ENCODE measurements at regions not wholly inside any gene's neighbourhood (a gene's known extent, or its start where the extent isn't known, plus 50 kb on each side); places are given as distances from the start of the nearest gene placed in this dataset.

DNA sequence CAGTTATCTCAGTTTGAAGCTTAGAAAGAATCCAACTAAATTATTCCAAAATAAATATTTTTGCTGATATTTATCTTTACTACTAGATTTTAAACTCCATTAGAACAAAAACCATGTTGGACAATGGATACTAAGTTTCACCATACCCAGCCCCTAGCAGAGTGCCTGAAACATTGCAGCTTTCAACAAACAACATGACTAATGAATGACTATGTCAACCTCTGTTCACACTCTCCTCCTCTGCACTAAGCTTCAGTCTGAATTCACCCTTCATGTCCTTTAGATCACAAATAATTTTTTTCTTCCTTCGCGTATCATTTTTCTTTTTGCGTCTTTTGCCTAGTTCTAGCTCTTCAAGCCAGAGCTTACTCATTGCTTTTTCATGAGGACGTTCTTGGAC, 315.2 kb downstream of the PCDH10 start:
- TF ChIP-seq ZFP3 (tag by site-specific recombination; IDR thresholded peaks at IDR 0.05; ENCODE audit: low read depth) (no peak), ZNF830 (tag by site-specific recombination; IDR thresholded peaks at IDR 0.05; ENCODE audit: low read depth) (no peak), ZNF776 (tag by site-specific recombination; IDR thresholded peaks at IDR 0.05; ENCODE audit: borderline replicate concordance) (no peak), PRDM2 (tag by site-specific recombination; IDR thresholded peaks at IDR 0.05; ENCODE audit: borderline replicate concordance) (no peak)
- TF ChIP-seq, protein P1, sequence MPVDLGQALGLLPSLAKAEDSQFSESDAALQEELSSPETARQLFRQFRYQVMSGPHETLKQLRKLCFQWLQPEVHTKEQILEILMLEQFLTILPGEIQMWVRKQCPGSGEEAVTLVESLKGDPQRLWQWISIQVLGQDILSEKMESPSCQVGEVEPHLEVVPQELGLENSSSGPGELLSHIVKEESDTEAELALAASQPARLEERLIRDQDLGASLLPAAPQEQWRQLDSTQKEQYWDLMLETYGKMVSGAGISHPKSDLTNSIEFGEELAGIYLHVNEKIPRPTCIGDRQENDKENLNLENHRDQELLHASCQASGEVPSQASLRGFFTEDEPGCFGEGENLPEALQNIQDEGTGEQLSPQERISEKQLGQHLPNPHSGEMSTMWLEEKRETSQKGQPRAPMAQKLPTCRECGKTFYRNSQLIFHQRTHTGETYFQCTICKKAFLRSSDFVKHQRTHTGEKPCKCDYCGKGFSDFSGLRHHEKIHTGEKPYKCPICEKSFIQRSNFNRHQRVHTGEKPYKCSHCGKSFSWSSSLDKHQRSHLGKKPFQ (tag by site-specific recombination; IDR thresholded peaks at IDR 0.05) = no peak
- CTCF ChIA-PET = interaction anchor here (0.6 kb wide), 1 partner anchor 84 kb away, joined by 3 read pairs; no protein-coding TSS in a partner anchor
- no peaks in the 10 kb centered on the region for H3K9me3 ChIP-seq (ENCODE audit: control insufficient read depth, insufficient read depth, low read depth, low read length)
- no peaks in the 10 kb centered on the region for H3K4me1 ChIP-seq (ENCODE audit: control insufficient read depth, insufficient read depth, low read length)
- POLR2A ChIA-PET = no interaction called here
- no peak overlapping the region for H3K4me3 ChIP-seq (ENCODE audit: low read depth, low read length)
- no peaks in the 10 kb centered on the region for H3K36me3 ChIP-seq (ENCODE audit: control insufficient read depth in 2 of 2, insufficient read depth in 1 of 2, low read length in 2 of 2)
- no peak overlapping the region for H3K27ac ChIP-seq (ENCODE audit: extremely low read depth, low read depth, low read length)

- Histone ChIP-seq H3K9me3 (ENCODE audit: control insufficient read depth, insufficient read depth, low read depth, low read length) (no peaks in the 10 kb centered on the region), H3K27ac (ENCODE audit: extremely low read depth, low read depth, low read length) (no peak overlapping the region), H3K4me3 (ENCODE audit: low read depth, low read length) (no peak overlapping the region), H3K36me3 (ENCODE audit: control insufficient read depth in 2 of 2, insufficient read depth in 1 of 2, low read length in 2 of 2) (no peaks in the 10 kb centered on the region), H3K4me1 (ENCODE audit: control insufficient read depth, insufficient read depth, low read length) (no peaks in the 10 kb centered on the region)
- TF ChIP-seq ZNF785 (tag by site-specific recombination; IDR thresholded peaks at IDR 0.05) = no peak
- no peak for TF ChIP-seq HIC1 (tag by site-specific recombination; IDR thresholded peaks at IDR 0.05)
- CTCF ChIA-PET = no interaction called here
- POLR2A ChIA-PET = no interaction called here
Measured at GRCh38 chr4:133452678-133453077, 303.6 kb downstream of the PCDH10 start.

- CTCF ChIA-PET = no interaction called here
- POLR2A ChIA-PET = no interaction called here
- TF ChIP-seq, protein P2, sequence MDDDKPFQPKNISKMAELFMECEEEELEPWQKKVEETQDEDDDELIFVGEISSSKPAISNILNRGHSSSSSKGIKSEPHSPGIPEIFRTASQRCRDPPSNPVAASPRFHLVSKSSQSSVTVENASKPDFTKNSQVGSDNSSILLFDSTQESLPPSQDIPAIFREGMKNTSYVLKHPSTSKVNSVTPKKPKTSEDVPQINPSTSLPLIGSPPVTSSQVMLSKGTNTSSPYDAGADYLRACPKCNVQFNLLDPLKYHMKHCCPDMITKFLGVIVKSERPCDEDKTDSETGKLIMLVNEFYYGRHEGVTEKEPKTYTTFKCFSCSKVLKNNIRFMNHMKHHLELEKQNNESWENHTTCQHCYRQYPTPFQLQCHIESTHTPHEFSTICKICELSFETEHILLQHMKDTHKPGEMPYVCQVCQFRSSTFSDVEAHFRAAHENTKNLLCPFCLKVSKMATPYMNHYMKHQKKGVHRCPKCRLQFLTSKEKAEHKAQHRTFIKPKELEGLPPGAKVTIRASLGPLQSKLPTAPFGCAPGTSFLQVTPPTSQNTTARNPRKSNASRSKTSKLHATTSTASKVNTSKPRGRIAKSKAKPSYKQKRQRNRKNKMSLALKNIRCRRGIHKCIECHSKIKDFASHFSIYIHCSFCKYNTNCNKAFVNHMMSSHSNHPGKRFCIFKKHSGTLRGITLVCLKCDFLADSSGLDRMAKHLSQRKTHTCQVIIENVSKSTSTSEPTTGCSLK (tag by site-specific recombination; IDR thresholded peaks at IDR 0.05) = no peak
- TF ChIP-seq ZNF548 (tag by site-specific recombination; IDR thresholded peaks at IDR 0.05) (no peak), ZNF624 (tag by site-specific recombination; IDR thresholded peaks at IDR 0.05) (no peak), RBAK (tag by site-specific recombination; IDR thresholded peaks at IDR 0.05) (no peak), IKZF3 (tag by site-specific recombination; IDR thresholded peaks at IDR 0.05) (no peak), ZNF248 (tag by site-specific recombination; IDR thresholded peaks at IDR 0.05) (no peak), ZFP3 (tag by site-specific recombination; IDR thresholded peaks at IDR 0.05; ENCODE audit: low read depth) (no peak), ZNF223 (tag by site-specific recombination; IDR thresholded peaks at IDR 0.05) (no peak), WT1 (tag by site-specific recombination; IDR thresholded peaks at IDR 0.05) (no peak), SCRT2 (tag by site-specific recombination; IDR thresholded peaks at IDR 0.05) (no peak), ZNF473 (tag by site-specific recombination; IDR thresholded peaks at IDR 0.05) (no peak)
- TF ChIP-seq, protein P3, sequence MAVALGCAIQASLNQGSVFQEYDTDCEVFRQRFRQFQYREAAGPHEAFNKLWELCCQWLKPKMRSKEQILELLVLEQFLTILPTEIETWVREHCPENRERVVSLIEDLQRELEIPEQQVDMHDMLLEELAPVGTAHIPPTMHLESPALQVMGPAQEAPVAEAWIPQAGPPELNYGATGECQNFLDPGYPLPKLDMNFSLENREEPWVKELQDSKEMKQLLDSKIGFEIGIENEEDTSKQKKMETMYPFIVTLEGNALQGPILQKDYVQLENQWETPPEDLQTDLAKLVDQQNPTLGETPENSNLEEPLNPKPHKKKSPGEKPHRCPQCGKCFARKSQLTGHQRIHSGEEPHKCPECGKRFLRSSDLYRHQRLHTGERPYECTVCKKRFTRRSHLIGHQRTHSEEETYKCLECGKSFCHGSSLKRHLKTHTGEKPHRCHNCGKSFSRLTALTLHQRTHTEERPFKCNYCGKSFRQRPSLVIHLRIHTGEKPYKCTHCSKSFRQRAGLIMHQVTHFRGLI (tag by site-specific recombination; IDR thresholded peaks at IDR 0.05) = no peak
- Histone ChIP-seq H3K9me3 (ENCODE audit: control insufficient read depth, insufficient read depth, low read depth, low read length) (no peaks in the 10 kb centered on the region), H3K4me1 (ENCODE audit: control insufficient read depth, insufficient read depth, low read length) (no peaks in the 10 kb centered on the region), H3K4me3 (ENCODE audit: low read depth, low read length) (no peak overlapping the region), H3K36me3 (ENCODE audit: control insufficient read depth in 2 of 2, insufficient read depth in 1 of 2, low read length in 2 of 2) (no peaks in the 10 kb centered on the region), H3K27ac (ENCODE audit: extremely low read depth, low read depth, low read length) (no peak overlapping the region)
Measured at GRCh38 chr4:133450813-133451212, 301.7 kb downstream of the PCDH10 start.
